ENCODE measurements at regions not wholly inside any gene's neighbourhood (a gene's known extent, or its start where the extent isn't known, plus 50 kb on each side); places are given as distances from the start of the nearest gene placed in this dataset.
"Not testable (repeated sequence)": the region's sequence is repeated elsewhere in the genome, so short reads cannot be mapped to it uniquely, and the experiment has no call there.

DNA sequence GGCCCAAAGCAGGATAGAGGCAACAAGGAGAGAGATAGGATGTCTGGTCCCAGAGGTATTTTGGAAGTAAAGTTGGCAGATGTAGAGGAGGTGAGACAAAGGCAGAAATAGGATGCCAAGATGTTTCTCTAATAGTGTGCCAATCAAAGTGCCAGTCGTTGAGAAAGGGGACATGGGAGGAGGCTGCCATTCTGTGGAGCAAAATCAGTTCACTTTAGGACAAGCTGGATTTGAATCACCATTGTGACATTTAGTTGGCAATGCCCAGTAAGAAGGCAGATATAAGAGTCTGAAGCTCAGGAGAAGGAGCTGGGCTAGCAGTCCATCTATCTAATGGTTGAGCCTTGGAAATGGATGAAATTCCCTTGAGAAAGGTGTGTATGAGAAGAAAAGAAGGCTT lies 53.8 kb downstream of the ADRB2 start:
- no peaks in the 10 kb centered on the region for H3K9me3 Mint-ChIP-seq
- no peak overlapping the region for H3K27ac Mint-ChIP-seq
- H3K27me3 Mint-ChIP-seq, result no peaks in the 10 kb centered on the region
- no peaks in the 10 kb centered on the region for H3K36me3 Mint-ChIP-seq (ENCODE audit: low read depth)
- H3K4me1 Mint-ChIP-seq, result no peaks in the 10 kb centered on the region
- H3K4me3 Mint-ChIP-seq, result no peak overlapping the region
- no peak for ATAC-seq (replicated peaks)

- no peak for ATAC-seq (replicated peaks)
- Mint-ChIP-seq H3K27me3 (no peaks in the 10 kb centered on the region), H3K9me3 (no peaks in the 10 kb centered on the region), H3K36me3 (ENCODE audit: low read depth) (no peaks in the 10 kb centered on the region), H3K4me1 (no peaks in the 10 kb centered on the region), H3K4me3 (no peak overlapping the region), H3K27ac (no peak overlapping the region)
Measured at GRCh38 chr5:148880696-148881095, 54.3 kb downstream of the ADRB2 start.

GRCh38 chr5:148882332-148882731 lies 55.9 kb downstream of the ADRB2 start:
- no peaks in the 10 kb centered on the region for H3K9me3 Mint-ChIP-seq
- H3K27me3 Mint-ChIP-seq, result no peaks in the 10 kb centered on the region
- H3K27ac Mint-ChIP-seq, result no peak overlapping the region
- no peak overlapping the region for H3K4me3 Mint-ChIP-seq
- no peaks in the 10 kb centered on the region for H3K4me1 Mint-ChIP-seq
- no peak for ATAC-seq (replicated peaks)
- H3K36me3 Mint-ChIP-seq (ENCODE audit: low read depth), result no peaks in the 10 kb centered on the region

DNA sequence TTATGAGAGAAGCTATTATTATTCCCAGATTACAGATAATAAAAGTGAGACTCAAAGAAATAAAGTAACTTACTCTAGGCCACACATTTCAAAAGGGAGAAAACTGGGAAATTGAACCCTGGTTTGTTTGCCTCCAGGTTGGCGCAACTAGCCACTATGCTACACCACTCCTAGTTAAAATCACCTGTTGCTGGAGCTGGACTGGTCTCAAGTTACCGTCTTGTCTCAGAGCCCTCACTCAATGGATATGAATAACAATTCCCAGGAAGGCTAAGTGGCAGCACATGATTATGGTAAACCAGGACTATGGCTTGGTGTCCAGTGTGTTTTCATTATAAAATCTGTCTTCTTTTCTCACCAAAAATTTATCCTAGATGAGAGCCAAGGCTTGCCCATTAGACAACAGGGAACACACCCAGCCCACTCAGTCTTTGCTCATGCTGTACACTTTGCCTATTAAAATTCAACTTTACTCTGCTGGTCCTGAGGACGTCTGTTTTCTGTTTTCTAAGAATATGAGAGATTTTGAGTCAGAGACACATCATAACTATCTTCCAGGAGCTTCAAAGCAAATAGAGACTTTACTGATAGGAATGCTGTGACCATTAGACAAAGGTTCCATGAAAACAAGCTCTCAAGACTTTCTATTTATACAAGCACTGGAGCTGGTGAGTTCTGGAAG lies 58.1 kb downstream of the ADRB2 start:
- Mint-ChIP-seq H3K27me3 (peaks cover 7% of the 10 kb centered on the region), H3K4me3 (no peak overlapping the region), H3K36me3 (ENCODE audit: low read depth) (no peaks in the 10 kb centered on the region), H3K9me3 (no peaks in the 10 kb centered on the region), H3K4me1 (no peaks in the 10 kb centered on the region), H3K27ac (no peak overlapping the region)
- no peak for ATAC-seq (replicated peaks)

- Mint-ChIP-seq H3K27me3 (peaks cover 11% of the 10 kb centered on the region), H3K27ac (no peak overlapping the region), H3K4me1 (no peaks in the 10 kb centered on the region), H3K9me3 (no peaks in the 10 kb centered on the region), H3K4me3 (no peak overlapping the region), H3K36me3 (ENCODE audit: low read depth) (no peaks in the 10 kb centered on the region)
- ATAC-seq (replicated peaks), result peak; percentile 88
Measured at GRCh38 chr5:148887123-148887881, 60.9 kb downstream of the ADRB2 start.

DNA sequence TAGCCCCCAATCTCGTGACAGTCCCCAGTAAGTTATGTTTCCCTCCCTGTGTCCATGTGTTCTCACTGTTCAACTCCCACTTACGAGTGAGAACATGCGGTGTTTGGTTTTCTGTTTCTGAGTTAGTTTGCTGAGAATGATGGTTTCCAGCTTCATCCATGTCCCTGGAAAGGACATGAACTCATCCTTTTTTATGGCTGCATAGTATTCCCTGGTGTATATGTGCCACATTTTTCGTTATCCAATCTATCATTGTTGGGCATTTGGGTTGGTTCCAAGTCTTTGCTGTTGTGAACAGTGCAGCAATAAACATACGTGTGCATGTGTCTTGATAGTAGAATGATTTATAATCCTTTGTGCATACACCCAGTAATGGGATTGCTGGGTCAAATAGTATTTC lies 63.5 kb downstream of the ADRB2 start:
- not testable (repeated sequence) for H3K4me1 Mint-ChIP-seq; H3K27ac Mint-ChIP-seq; ATAC-seq (replicated peaks)

GRCh38 chr5:148895441-148895840 lies 69.0 kb downstream of the ADRB2 start:
- ATAC-seq (replicated peaks), result not testable (repeated sequence)

More for the DNA sequence above, 63.5 kb downstream of the ADRB2 start:
- H3K4me3 Mint-ChIP-seq; H3K36me3 Mint-ChIP-seq (ENCODE audit: low read depth); H3K9me3 Mint-ChIP-seq: not testable (repeated sequence)
- H3K27me3 Mint-ChIP-seq, result peaks cover 11% of the 10 kb centered on the region

GRCh38 chr5:148897842-148898241 lies 71.4 kb downstream of the ADRB2 start:
- Mint-ChIP-seq H3K27ac (no peak overlapping the region), H3K4me1 (no peaks in the 10 kb centered on the region), H3K4me3 (no peak overlapping the region), H3K27me3 (peaks cover 3% of the 10 kb centered on the region), H3K9me3 (peaks cover 4% of the 10 kb centered on the region), H3K36me3 (ENCODE audit: low read depth) (no peaks in the 10 kb centered on the region)
- no peak for ATAC-seq (replicated peaks)

More at GRCh38 chr5:148895441-148895840, 69.0 kb downstream of the ADRB2 start:
- H3K27me3 Mint-ChIP-seq; H3K27ac Mint-ChIP-seq; H3K36me3 Mint-ChIP-seq (ENCODE audit: low read depth); H3K4me1 Mint-ChIP-seq; H3K9me3 Mint-ChIP-seq; H3K4me3 Mint-ChIP-seq: not testable (repeated sequence)

DNA sequence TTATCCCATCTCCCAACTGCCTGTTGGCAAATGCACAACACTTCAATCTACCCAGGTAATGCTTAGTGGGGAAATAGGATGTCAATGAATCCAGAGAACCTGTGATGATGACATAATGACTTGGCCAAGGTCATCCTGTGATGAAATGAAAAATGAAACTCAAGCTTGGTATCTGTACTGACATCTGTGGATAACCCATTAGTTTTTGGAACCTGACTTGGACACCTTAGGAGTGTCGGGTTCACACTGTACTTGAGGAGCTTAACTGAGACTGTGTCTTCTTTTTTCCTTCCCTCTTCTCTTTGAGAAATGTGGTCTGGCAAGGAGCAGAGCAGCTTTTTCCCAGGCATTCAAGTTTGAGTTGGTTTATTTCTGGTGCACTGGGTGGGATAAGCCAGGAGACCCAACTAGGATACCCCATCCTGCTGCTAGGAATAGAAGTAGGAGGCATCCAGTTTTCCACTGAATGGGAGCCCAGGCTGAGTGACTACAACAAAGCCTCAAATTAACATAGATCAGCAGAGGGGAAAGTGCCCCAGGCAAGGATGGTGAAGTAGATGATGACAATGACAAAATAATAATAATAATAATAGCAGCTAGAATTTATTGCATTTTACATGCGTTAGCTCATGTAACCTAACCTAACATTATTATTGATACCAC lies 72.1 kb downstream of the ADRB2 start:
- no peak overlapping the region for H3K27ac Mint-ChIP-seq
- no peak overlapping the region for H3K4me3 Mint-ChIP-seq
- ATAC-seq (replicated peaks), result no peak
- peaks cover 4% of the 10 kb centered on the region for H3K9me3 Mint-ChIP-seq
- H3K36me3 Mint-ChIP-seq (ENCODE audit: low read depth), result no peaks in the 10 kb centered on the region
- H3K27me3 Mint-ChIP-seq, result peaks cover 3% of the 10 kb centered on the region
- H3K4me1 Mint-ChIP-seq, result no peaks in the 10 kb centered on the region

DNA sequence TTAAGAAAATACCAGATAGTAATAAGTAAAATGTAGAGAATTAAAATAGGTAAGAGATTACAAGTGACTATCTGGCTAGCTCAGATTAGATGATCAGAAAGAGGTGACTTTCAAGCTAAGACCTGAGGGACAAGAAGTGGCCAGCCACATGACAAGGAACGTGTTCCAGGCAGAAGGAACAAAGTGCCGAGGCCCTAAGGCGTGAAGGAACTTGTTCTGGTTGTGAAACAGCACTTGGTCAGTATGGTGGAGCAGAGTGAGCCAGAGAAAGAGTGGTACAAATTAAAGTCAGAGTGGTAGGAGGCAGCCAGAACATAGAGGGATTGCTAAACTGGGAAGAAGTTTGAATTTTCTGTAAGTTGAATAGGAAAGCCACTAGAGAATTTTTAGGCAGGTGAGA lies 73.6 kb downstream of the ADRB2 start:
- H3K27ac Mint-ChIP-seq, result no peak overlapping the region
- H3K4me1 Mint-ChIP-seq, result no peaks in the 10 kb centered on the region
- no peak for ATAC-seq (replicated peaks)
- no peaks in the 10 kb centered on the region for H3K36me3 Mint-ChIP-seq (ENCODE audit: low read depth)
- peaks cover 3% of the 10 kb centered on the region for H3K27me3 Mint-ChIP-seq
- H3K4me3 Mint-ChIP-seq, result no peak overlapping the region
- peaks cover 4% of the 10 kb centered on the region for H3K9me3 Mint-ChIP-seq

DNA sequence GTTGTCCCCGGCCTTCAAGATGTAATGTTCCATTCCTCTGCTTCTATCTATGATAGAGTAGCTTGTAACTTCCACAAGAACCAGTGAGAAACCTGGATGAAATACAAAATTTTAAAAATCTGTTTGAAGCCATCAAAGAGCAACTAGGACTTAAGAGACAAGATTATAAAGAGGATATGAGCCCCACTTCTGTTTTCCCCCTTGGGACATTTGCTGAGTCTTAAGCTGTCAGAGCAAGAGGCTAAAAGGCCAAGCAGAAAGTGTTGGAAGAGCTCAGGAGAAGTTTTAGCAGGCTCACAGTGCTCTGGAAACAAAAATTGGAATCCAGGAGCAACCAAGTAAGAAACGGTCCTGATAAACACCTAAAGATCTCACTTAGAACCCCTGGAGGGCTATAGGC lies 76.1 kb downstream of the ADRB2 start:
- H3K4me1 Mint-ChIP-seq, result no peaks in the 10 kb centered on the region
- ATAC-seq (replicated peaks), result no peak
- H3K27ac Mint-ChIP-seq, result no peak overlapping the region
- H3K36me3 Mint-ChIP-seq (ENCODE audit: low read depth), result no peaks in the 10 kb centered on the region
- H3K9me3 Mint-ChIP-seq, result no peaks in the 10 kb centered on the region
- peaks cover 3% of the 10 kb centered on the region for H3K27me3 Mint-ChIP-seq
- H3K4me3 Mint-ChIP-seq, result no peak overlapping the region

DNA sequence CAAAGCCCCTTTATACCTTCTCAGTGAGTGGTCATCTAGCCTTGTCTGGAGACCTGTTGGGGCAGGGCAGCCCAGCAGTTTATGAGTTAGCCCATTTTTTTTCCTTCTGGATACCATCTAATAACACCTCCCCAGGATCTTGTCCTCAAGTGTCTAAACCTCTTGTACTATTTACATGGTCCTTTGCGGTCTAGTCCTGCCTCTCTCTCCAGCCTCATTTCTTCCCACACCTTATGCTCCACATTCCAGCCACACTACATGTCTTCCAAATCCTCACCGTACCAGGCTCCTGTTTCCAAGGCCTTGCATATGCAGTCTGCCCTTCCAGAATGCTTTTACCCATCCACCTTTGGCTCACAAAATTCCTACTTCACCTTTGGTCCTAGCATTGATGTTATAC lies 77.2 kb downstream of the ADRB2 start:
- H3K4me3 Mint-ChIP-seq, result no peak overlapping the region
- no peaks in the 10 kb centered on the region for H3K4me1 Mint-ChIP-seq
- no peak overlapping the region for H3K27ac Mint-ChIP-seq
- H3K9me3 Mint-ChIP-seq, result no peaks in the 10 kb centered on the region
- no peak for ATAC-seq (replicated peaks)
- no peaks in the 10 kb centered on the region for H3K36me3 Mint-ChIP-seq (ENCODE audit: low read depth)
- H3K27me3 Mint-ChIP-seq, result no peaks in the 10 kb centered on the region

DNA sequence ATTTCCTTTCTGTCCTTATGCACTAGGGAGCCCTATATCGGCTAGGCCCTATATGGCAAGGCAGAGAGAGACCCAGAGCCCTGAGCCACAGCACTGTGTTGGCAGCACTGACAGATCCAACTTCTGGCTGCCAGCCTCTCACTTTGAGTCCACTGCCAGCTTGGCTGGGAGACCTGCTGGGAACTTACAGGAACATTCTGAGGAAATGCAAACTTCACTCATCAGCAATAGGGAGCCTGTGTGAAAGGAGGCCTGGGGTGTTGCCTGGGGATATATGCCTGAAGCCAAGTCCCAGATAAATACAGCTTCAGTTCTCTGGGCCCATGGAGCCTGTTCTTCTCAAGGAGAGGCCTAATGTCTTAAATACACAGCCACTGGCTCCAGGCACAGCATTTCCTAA lies 78.0 kb downstream of the ADRB2 start:
- no peaks in the 10 kb centered on the region for H3K4me1 Mint-ChIP-seq
- H3K9me3 Mint-ChIP-seq, result no peaks in the 10 kb centered on the region
- H3K27me3 Mint-ChIP-seq, result no peaks in the 10 kb centered on the region
- no peak overlapping the region for H3K27ac Mint-ChIP-seq
- no peaks in the 10 kb centered on the region for H3K36me3 Mint-ChIP-seq (ENCODE audit: low read depth)
- H3K4me3 Mint-ChIP-seq, result no peak overlapping the region
- no peak for ATAC-seq (replicated peaks)

DNA sequence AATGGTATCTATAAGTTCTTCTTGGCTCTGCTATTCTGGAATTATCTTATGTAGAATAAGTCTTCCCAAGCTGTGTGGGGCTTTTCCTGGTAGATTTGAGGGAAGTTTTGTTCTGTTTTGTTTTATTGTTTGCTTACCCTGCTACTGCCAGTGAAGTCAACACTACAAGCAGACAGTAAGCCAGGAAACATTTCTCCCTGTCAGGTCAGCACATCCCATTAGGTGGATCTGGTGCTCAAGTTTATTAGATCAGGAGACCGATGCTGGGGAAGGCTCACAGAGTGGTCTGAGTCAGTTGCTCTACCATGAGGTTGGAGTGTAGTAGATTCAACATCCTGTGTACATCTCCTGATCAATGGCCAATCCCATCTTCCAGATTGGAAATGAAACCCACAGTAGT lies 79.1 kb downstream of the ADRB2 start:
- Mint-ChIP-seq H3K4me1 (peaks cover 5% of the 10 kb centered on the region), H3K27me3 (no peaks in the 10 kb centered on the region), H3K27ac (no peak overlapping the region), H3K4me3 (no peak overlapping the region), H3K9me3 (no peaks in the 10 kb centered on the region), H3K36me3 (ENCODE audit: low read depth) (no peaks in the 10 kb centered on the region)
- no peak for ATAC-seq (replicated peaks)

- H3K4me1 Mint-ChIP-seq, result peaks cover 9% of the 10 kb centered on the region
- H3K4me3 Mint-ChIP-seq, result no peak overlapping the region
- peak; percentile 26 for ATAC-seq (replicated peaks)
- no peaks in the 10 kb centered on the region for H3K27me3 Mint-ChIP-seq
- no peaks in the 10 kb centered on the region for H3K36me3 Mint-ChIP-seq (ENCODE audit: low read depth)
- H3K27ac Mint-ChIP-seq, result no peak overlapping the region
- H3K9me3 Mint-ChIP-seq, result no peaks in the 10 kb centered on the region
Measured at GRCh38 chr5:148906968-148907367, 80.6 kb downstream of the ADRB2 start.

All from activated T-helper 17 cell treated with anti-CD3 and anti-CD28 coated beads, Interleukin-2, amount 50 U/mL, for 72 hours (primary cell).